GM19463 (cell line): ENCODE measurements at regions not wholly inside any gene's neighbourhood (a gene's known extent, or its start where the extent isn't known, plus 50 kb on each side); places are given as distances from the start of the nearest gene placed in this dataset.

Experiments used
- ATAC-seq: cut with Tn5 transposase; IDR thresholded peaks from one replicate; pipeline ENCODE4 v1.9.1; 2021; ENCODE audit warnings: mild to moderate bottlenecking, moderate library complexity; ENCODE audit not compliant: unreplicated experiment

- no peak for ATAC-seq
These were observed 210.9 kb upstream of the CST7 start for GRCh38 chr20:24738058-24738775.

DNA sequence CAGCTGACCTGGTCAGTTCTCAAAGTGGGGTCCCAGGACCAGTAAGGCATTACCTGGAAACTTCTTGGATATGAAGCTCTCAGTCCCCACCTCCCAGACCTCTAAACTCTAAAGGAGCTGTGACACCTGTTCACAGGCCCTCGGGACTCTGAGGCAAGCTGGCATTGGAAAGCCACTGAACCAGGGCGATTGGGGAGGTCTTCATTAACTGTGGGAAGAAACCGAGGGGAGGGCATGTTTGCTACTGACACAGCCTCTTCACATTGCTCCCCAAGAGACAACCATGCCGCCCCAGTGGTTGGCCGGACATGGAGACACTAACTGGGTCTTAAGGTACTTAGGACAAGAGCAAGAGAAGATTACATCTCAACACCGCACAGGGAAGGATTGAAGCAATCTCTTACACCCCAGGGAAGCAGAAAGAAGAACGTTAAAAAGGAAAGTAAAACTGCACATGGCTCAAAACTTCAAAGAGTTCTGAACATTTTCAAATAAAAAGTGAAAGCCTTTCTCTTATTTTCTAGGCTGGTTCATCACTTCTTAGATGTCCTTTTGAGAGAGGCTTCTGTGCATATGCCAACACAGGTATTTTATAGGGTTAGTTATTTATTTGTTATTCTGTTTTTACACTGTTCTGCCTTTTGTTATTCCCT, 210.0 kb upstream of the CST7 start:
- ATAC-seq = peak; percentile 58

DNA sequence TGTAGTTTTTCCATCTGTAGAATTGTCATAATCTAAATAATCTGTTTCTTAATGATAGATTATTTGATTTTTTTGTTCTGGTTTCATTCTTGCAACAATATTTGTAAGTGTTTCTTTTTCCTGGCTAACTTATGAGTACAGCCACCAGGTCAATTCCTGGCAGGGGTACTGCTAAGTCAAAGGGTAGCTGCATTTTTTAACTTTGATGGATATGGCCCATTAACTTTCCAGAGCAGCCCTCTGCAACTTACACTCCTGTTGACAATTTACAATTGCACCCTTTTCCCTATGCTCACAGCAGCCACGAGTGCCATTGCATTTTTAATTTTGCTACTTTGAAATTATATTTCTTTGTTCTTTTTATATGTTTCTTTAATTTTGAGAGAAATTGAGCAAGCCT, 209.3 kb upstream of the CST7 start:
- no peak for ATAC-seq

- ATAC-seq = no peak
These were observed 207.5 kb upstream of the CST7 start for GRCh38 chr20:24741493-24742072.

DNA sequence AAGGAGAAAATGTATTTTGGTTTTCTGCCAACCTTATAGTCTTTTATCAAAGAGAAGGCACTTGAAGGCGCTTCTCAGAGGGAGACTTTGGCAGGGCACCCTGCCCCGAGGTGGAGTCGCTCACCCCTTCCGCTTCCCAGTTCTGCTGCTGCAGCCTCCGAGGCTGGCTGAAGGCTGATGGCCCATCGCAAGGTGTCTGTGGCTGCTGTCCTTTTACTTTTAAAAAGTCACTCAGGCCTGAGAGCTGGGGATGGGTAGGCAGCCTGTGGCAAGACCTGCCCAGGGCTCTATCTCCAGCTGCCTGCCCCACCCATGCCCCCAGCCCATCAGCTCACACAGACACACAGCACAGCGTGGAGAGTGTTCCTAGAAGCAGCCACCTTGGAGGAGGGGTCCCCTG, 206.6 kb upstream of the CST7 start:
- no peak for ATAC-seq

GRCh38 chr20:24742989-24743388, 206.1 kb upstream of the CST7 start:
- ATAC-seq = no peak

DNA sequence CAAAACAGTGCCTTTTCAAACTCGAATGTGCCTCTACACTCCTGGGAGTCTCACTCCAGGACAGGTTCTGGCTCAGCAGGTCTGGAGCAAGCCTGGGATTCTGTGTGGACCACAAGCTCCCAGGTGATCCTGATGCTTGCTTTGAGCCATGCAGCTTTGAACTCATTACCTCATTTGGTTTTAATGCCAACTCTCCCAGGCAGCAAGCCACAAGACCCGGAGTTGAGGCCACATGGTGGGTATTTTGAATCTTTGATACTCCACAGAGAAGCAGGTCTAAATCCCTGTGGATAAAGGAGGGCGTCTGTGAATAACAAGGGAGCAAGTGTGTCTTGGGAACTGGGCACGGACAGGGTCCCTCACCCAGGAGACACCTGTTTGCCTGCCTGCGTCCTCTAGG, 205.4 kb upstream of the CST7 start:
- ATAC-seq = no peak

- no peak for ATAC-seq
These were observed 204.3 kb upstream of the CST7 start for GRCh38 chr20:24744747-24745146.

DNA sequence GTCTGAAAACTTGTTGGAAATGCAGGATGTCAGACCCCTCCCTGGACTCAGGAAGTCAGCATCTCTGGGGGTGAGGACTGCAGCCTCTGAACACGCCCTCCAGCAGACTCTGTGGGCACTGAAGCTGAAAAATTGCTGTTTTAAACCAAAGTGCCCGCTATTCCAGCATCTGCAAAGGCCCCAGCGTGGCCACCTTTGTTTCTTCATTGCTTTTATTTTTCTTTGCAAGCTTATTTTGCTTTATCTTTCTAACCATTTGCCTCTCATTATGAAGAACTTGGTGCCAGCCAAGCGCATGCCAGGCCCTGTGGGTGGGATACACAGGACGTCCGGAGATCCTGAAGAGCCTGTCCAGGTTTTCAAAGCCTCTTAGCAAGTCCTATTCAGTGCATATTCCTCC, 203.9 kb upstream of the CST7 start:
- no peak for ATAC-seq

GRCh38 chr20:24745617-24746350, 203.3 kb upstream of the CST7 start:
- ATAC-seq = no peak

DNA sequence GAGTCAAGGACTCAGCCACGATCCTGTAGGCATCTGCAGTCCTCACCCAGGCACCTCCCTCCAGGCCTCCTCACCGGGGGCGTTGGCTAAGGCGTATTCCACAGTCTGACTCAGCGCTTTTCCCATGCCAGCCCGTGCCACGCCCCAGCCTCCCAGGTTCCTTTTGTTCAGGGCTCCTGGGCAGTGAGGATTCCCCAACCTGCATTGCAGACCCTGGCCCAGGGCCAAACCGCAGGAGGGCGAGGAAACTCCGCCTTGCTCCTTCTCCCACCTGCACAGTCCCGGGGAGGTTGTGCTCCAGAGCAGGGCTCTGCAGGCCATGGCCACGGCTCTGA, 202.8 kb upstream of the CST7 start:
- no peak for ATAC-seq

- ATAC-seq = no peak
These were observed 201.9 kb upstream of the CST7 start for GRCh38 chr20:24747010-24747712.

GRCh38 chr20:24747881-24748595, 201.0 kb upstream of the CST7 start:
- ATAC-seq = no peak

DNA sequence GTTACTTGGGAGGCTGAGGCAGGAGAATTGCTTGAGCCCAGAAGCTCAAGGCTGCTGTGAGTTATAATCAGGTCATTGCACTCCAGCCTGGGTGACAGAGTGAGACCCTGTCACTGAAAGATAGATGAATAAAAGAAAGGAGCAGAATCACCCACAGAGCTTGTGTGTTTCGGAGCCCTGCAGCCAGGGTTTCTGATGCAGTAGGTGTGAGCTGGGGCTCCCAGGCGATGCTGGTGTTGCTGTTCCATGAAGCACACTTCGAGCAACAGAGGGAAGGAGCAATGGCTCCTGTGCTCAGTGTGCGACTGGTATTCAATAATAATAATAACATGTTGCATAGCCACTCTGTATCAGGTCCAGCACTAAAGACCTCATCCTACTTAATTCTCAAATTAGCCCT, 197.5 kb upstream of the CST7 start:
- no peak for ATAC-seq

- ATAC-seq = no peak
These were observed 196.5 kb upstream of the CST7 start for GRCh38 chr20:24752612-24753011.

- ATAC-seq = no peak
These were observed 195.9 kb upstream of the CST7 start for GRCh38 chr20:24753130-24753529.

GRCh38 chr20:24754691-24755090, 194.4 kb upstream of the CST7 start:
- no peak for ATAC-seq

GRCh38 chr20:24755411-24755922, 193.6 kb upstream of the CST7 start:
- ATAC-seq = no peak

DNA sequence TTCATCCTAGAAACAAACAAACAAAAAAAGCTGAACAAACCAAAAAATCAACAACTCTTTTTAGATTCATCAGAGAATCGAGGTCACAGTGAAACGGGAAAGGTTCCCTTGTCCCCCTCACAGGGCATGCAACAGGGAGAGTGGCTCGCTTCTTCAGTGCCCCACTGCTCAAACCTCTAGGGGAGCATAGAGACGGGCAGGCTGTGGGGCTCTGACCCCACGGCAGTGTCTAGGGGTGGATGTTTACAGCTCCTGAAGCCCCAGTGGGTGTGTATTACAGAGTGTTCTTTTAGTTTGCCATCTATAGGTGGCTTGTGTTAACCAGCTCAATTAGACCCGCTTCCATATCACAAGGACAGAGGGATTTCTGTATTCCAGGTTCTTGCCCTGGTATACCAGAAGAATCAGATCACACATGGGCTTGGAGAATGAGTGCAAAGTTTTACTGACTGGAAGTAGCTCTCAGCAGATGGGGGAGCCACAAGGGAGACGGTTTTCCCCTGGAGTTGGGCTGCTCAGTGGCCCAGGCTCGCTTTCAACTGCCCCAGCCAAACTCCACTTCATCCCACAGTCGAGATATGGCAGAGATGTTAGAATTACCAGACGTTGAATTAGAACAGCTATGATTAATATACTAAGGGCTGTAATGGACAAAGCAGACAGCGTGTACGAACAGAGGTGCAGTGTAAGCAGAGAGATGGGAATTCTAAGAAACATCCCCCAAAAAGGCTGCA, 192.6 kb upstream of the CST7 start:
- ATAC-seq = no peak
